DOHH2 (cell line): ENCODE measurements at regions not wholly inside any gene's neighbourhood (a gene's known extent, or its start where the extent isn't known, plus 50 kb on each side); places are given as distances from the start of the nearest gene placed in this dataset.

ENCODE experiments used
- EZH2phosphoT487 ChIP-seq: fragments of 200-600 bp; sonication (generic); IDR thresholded peaks from 2 replicates; pipeline ENCODE4 v1.6.1; 2017; ENCODE audit warnings: borderline replicate concordance, mild to moderate bottlenecking, antibody characterized with exemption, low read length, moderate library complexity, mixed read lengths
- TF ChIP-seq, protein P1 (sequence below): fragments of 200-600 bp; sonication (generic); IDR thresholded peaks from one replicate; pipeline ENCODE4 v1.5.1; 2014; ENCODE audit warnings: antibody characterized with exemption, mild to moderate bottlenecking, low read depth, low read length; ENCODE audit not compliant: poor library complexity, severe bottlenecking

DNA sequence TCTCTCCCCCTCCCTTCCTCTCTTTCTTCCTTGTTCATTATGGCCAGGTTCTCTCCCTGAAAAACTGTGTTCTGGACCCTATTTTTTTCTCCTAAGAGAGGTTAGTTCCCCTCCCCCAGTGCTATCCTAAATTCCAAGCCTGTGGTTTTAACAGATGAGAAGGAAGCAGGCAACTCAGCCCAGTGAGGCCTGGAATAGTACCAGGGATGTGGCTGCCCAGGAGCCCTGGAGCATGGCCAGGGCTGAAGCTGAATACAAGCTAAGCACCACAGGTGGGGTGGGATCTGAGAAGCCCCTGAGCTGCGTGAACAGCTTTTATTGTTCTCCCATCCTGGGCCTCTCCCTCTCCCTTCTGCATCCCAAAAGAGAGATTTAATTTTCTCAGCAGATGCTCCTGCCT lies 1581.3 kb upstream of the TMEM132C start:
- TF ChIP-seq, protein P1, sequence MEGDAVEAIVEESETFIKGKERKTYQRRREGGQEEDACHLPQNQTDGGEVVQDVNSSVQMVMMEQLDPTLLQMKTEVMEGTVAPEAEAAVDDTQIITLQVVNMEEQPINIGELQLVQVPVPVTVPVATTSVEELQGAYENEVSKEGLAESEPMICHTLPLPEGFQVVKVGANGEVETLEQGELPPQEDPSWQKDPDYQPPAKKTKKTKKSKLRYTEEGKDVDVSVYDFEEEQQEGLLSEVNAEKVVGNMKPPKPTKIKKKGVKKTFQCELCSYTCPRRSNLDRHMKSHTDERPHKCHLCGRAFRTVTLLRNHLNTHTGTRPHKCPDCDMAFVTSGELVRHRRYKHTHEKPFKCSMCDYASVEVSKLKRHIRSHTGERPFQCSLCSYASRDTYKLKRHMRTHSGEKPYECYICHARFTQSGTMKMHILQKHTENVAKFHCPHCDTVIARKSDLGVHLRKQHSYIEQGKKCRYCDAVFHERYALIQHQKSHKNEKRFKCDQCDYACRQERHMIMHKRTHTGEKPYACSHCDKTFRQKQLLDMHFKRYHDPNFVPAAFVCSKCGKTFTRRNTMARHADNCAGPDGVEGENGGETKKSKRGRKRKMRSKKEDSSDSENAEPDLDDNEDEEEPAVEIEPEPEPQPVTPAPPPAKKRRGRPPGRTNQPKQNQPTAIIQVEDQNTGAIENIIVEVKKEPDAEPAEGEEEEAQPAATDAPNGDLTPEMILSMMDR: no peak
- TF ChIP-seq EZH2phosphoT487: no peak
